HepG2 (cell line): ENCODE measurements at regions not wholly inside any gene's neighbourhood (a gene's known extent, or its start where the extent isn't known, plus 50 kb on each side); places are given as distances from the start of the nearest gene placed in this dataset.

Source experiments
- ATAC-seq: fragments of 200-7000 bp; cut with Tn5 transposase; 3 replicates; pipeline ENCODE4 v1.9.1; 2020; ENCODE audit warnings: mild to moderate bottlenecking, moderate library complexity
- BruUV-seq: library from RNA; stranded (reverse); fragments of 400-500 nt; replicated peaks from 2 replicates; lab custom pipeline; 2021; lab: Mats Ljungman, UMichigan
- CTCF ChIA-PET: fragments of 300-600 bp; formaldehyde crosslinking; extraction: SDS; loops from one replicate; lab custom pipeline; 2021; ENCODE audit warnings: low total read pairs, inconsistent platforms, low intra/inter-chr PET ratio; lab: Yijun Ruan, JAX
- POLR2A ChIA-PET: fragments of 350-600 bp; sonication (Branson Sonifier 250); formaldehyde crosslinking; loops from one replicate; lab custom pipeline; 2020; ENCODE audit warnings: antibody characterized with exemption, inconsistent platforms; lab: Yijun Ruan, JAX
- DNase-seq: peaks from one replicate; pipeline ENCODE4 v3.0.0-alpha.2; 2015; ENCODE audit warnings: low spot score
- FAIRE-seq: peaks from 3 replicates; lab custom pipeline; 2011; peaks lifted over from hg19 to GRCh38; lab: Jason Lieb, UNC
- H2AFZ ChIP-seq: one replicate; pipeline ENCODE4 v1.6.1; 2011; ENCODE audit warnings: low read length, inconsistent platforms
- H3K27ac ChIP-seq: fragments of 300-600 bp; 3 replicates; pipeline ENCODE4 v1.8.0; 2011; ENCODE audit warnings: mixed run types, mild to moderate bottlenecking, mixed read lengths, low read length, inconsistent platforms; ENCODE audit not compliant: insufficient read depth; ENCODE audit errors: extremely low read length
- H3K27me3 ChIP-seq, 2 experiments: fragments of 200-600 bp in 1 of 2; 2 replicates in 1 of 2; 3 replicates in 1 of 2; pipeline versions ENCODE4 v1.6.0 to v1.8.0; 2011; ENCODE audit warnings: low read length in 2 of 2, mild to moderate bottlenecking in 2 of 2, moderate library complexity in 2 of 2, inconsistent platforms in 1 of 2; ENCODE audit not compliant: insufficient read depth in 2 of 2, control insufficient read depth in 1 of 2
- H3K36me3 ChIP-seq, 2 experiments: fragments of 200-600 bp in 1 of 2; replicated peaks in 1 of 2; 2 replicates in 1 of 2; 3 replicates in 1 of 2; pipeline versions ENCODE4 v1.5.1 to v1.8.0; 2011; ENCODE audit warnings: low read length in 2 of 2, inconsistent platforms in 1 of 2; ENCODE audit not compliant: insufficient read depth in 2 of 2, control insufficient read depth in 1 of 2
- H3K4me1 ChIP-seq: 2 replicates; pipeline ENCODE4 v1.5.1; 2012; ENCODE audit warnings: low read length, inconsistent platforms; ENCODE audit not compliant: insufficient read depth
- H3K4me2 ChIP-seq: 2 replicates; pipeline ENCODE4 v1.6.0; 2011; ENCODE audit warnings: low read depth, low read length, inconsistent platforms
- H3K4me3 ChIP-seq, 3 experiments: fragments of 200-600 bp in 1 of 3; sonication (generic), shearing (Covaris generic) in 1 of 3; replicated peaks in 1 of 3; 2 replicates each; pipeline ENCODE4 v1.5.1; 2011 to 2016; ENCODE audit warnings: low read length in 3 of 3, inconsistent platforms in 2 of 3, low read depth in 2 of 3, mild to moderate bottlenecking in 2 of 3, control low read depth in 1 of 3, mixed read lengths in 1 of 3; ENCODE audit not compliant: insufficient read depth in 1 of 3
- H3K79me2 ChIP-seq: one replicate; pipeline ENCODE4 v1.6.1; 2011; ENCODE audit warnings: low read length, inconsistent platforms; ENCODE audit not compliant: insufficient read depth
- H3K9ac ChIP-seq: 2 replicates; pipeline ENCODE4 v1.6.0; 2011; ENCODE audit warnings: mild to moderate bottlenecking, low read depth, low read length, inconsistent platforms; ENCODE audit not compliant: insufficient read depth
- H3K9me3 ChIP-seq: 2 replicates; pipeline ENCODE4 v1.5.1; 2012; ENCODE audit warnings: mild to moderate bottlenecking, low read length
- H4K20me1 ChIP-seq: 2 replicates; pipeline ENCODE4 v1.6.0; 2011; ENCODE audit warnings: inconsistent platforms, mild to moderate bottlenecking, low read length, moderate library complexity; ENCODE audit not compliant: insufficient read depth
- EEA1 ChIP-seq: sonication (generic); formaldehyde crosslinking; IDR thresholded peaks from 2 replicates; pipeline ENCODE4 v1.5.1; 2020; ENCODE audit warnings: mild to moderate bottlenecking, missing genetic modification reagents, borderline replicate concordance
- LRRFIP1 ChIP-seq: sonication (generic); formaldehyde crosslinking; conservative IDR thresholded peaks from 2 replicates; pipeline ENCODE4 v1.4.0; 2020; ENCODE audit warnings: missing genetic modification reagents
- NR2F2 ChIP-seq: IDR thresholded peaks from 2 replicates; pipeline ENCODE4 v1.6.1; 2012; ENCODE audit warnings: low read depth, inconsistent platforms, borderline replicate concordance
- POLR2A ChIP-seq, 2 experiments: IDR thresholded peaks; 2 replicates each; pipeline ENCODE4 v1.6.1; 2011; ENCODE audit warnings: low read depth in 2 of 2, low read length in 2 of 2, mild to moderate bottlenecking in 1 of 2, moderate library complexity in 1 of 2; ENCODE audit not compliant: insufficient read depth in 1 of 2
- SCMH1 ChIP-seq: sonication (generic); formaldehyde crosslinking; IDR thresholded peaks from 2 replicates; pipeline ENCODE4 v1.9.0; 2021; ENCODE audit warnings: missing genetic modification reagents, mild to moderate bottlenecking, borderline replicate concordance
- TGIF2 ChIP-seq: IDR thresholded peaks from 2 replicates; pipeline ENCODE4 v1.6.1; 2016; ENCODE audit warnings: control low read depth, missing compliant biosample characterization
- YEATS4 ChIP-seq: sonication (generic); formaldehyde crosslinking; IDR thresholded peaks from 2 replicates; pipeline ENCODE4 v1.4.0; 2020; ENCODE audit warnings: missing genetic modification reagents, borderline replicate concordance
- ZHX2 ChIP-seq, 2 experiments: sonication (generic) in 1 of 2; formaldehyde crosslinking in 1 of 2; IDR thresholded peaks; 2 replicates each; pipeline versions ENCODE4 v1.6.1 to v1.9.0; 2014 to 2022; ENCODE audit warnings: antibody characterized with exemption in 1 of 2, borderline replicate concordance in 1 of 2, inconsistent platforms in 1 of 2, low read depth in 1 of 2, missing genetic modification reagents in 1 of 2
- ZNF75D ChIP-seq: sonication (generic); formaldehyde crosslinking; IDR thresholded peaks from 2 replicates; pipeline ENCODE4 v1.8.1; 2023; ENCODE audit warnings: missing genetic modification reagents, mild to moderate bottlenecking, borderline replicate concordance
- ZNF792 ChIP-seq: IDR thresholded peaks from 2 replicates; pipeline ENCODE4 v1.6.1; 2016
- WGBS: methylation state at CpG from one replicate; pipeline ENCODE4 v1.1.6; 2017; ENCODE audit warnings: low lambda C conversion rate; 5-methylcytosine and 5-hydroxymethylcytosine counted together
- in situ Hi-C: cut with HindIII; loops from 2 replicates; pipeline ENCODE4 v1.10.0; 2017; ENCODE audit warnings: low pct_unique_long_range_greater_than_20kb; ENCODE audit not compliant: extremely low pct_ligation_motif_present
- intact Hi-C: fragments of 100-400 bp; cut with micrococcal nuclease; formaldehyde crosslinking; loops from one replicate; pipeline ENCODE4 v1.10.0; 2022; ENCODE audit not compliant: unreplicated experiment
- TF ChIP-seq, protein P1 (sequence below): sonication (generic); formaldehyde crosslinking; IDR thresholded peaks from 2 replicates; pipeline ENCODE4 v1.5.1; 2020; ENCODE audit warnings: mild to moderate bottlenecking, missing genetic modification reagents, moderate library complexity

GRCh38 chr10:3428826-3429225 lies 256.2 kb upstream of the PITRM1 start (continued):
- TF ChIP-seq ZNF75D (CRISPR knock-in tag), result no peak
- no peak for TF ChIP-seq NR2F2
- TF ChIP-seq ZHX2 (IDR thresholded peaks at IDR 0.05; ENCODE audit: low read depth), result no peak
- no peak for TF ChIP-seq ZHX2 (CRISPR knock-in tag; IDR thresholded peaks at IDR 0.05; ENCODE audit: borderline replicate concordance)
- TF ChIP-seq ZNF792 (CRISPR knock-in tag), result no peak
- TF ChIP-seq SCMH1 (CRISPR knock-in tag), result no peak
- TF ChIP-seq EEA1, result no peak

DNA sequence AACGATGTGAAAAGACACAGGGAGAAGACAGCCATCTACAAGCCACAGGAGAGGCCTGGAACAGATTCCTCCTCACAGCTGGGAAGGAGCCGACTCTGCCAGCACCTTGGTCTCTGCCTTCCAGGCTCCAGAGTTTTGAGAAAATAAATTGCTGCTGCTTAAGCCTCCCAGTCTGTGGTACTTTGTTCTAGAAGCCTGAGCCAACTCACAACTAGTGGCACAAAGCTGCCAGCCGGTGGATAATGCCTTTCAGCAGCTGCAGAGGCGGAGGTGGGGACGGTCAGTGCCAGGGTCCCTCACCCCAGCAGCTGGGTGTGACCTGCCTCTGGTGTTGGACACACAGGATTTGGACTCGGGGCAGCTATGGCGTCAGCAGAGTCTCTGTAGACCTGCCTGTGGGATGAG lies 255.4 kb upstream of the PITRM1 start:
- ATAC-seq (no peak), DNase-seq (no peak), FAIRE-seq (no peak)
- Histone ChIP-seq H3K9me3 (no peaks in the 10 kb centered on the region), H4K20me1 (no peaks in the 10 kb centered on the region), H3K36me3 (no peaks in the 10 kb centered on the region), H3K4me3 (no peak overlapping the region), H3K79me2 (no peaks in the 10 kb centered on the region), H3K27me3 (peaks cover 0 to 22% of the 10 kb centered on the region in 2 experiments; a peak in 3 of 5 replicates), H3K27ac (no peak overlapping the region), H3K4me1 (peaks cover 17% of the 10 kb centered on the region), H3K9ac (no peak overlapping the region), H2AFZ (no peak overlapping the region), H3K4me2 (no peak overlapping the region)
- WGBS, result 11% methylated on average over 6 of the region's 7 CpGs
- BruUV-seq, result no TSS peak
- intact Hi-C loops, result no loop called here
- in situ Hi-C loops, result no loop called here
- CTCF ChIA-PET, result no interaction called here
- POLR2A ChIA-PET, result no interaction called here
- no peak for TF ChIP-seq LRRFIP1 (CRISPR knock-in tag)
- no peak for TF ChIP-seq POLR2A (IDR thresholded peaks at IDR 0.05; ENCODE audit: insufficient read depth in 1 of 2, low read depth in 2 of 2, low read length in 2 of 2)
- TF ChIP-seq YEATS4 (CRISPR knock-in tag), result no peak
- TF ChIP-seq, protein P1, sequence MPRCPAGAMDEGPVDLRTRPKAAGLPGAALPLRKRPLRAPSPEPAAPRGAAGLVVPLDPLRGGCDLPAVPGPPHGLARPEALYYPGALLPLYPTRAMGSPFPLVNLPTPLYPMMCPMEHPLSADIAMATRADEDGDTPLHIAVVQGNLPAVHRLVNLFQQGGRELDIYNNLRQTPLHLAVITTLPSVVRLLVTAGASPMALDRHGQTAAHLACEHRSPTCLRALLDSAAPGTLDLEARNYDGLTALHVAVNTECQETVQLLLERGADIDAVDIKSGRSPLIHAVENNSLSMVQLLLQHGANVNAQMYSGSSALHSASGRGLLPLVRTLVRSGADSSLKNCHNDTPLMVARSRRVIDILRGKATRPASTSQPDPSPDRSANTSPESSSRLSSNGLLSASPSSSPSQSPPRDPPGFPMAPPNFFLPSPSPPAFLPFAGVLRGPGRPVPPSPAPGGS (CRISPR knock-in tag), result no peak
- no peak for TF ChIP-seq TGIF2 (CRISPR knock-in tag)
